Epidermal melanocyte (primary cell): ENCODE measurements at regions not wholly inside any gene's neighbourhood (a gene's known extent, or its start where the extent isn't known, plus 50 kb on each side); places are given as distances from the start of the nearest gene placed in this dataset.

Source experiments
- DNase-seq: peaks from one replicate; pipeline ENCODE4 v3.0.0; 2011; ENCODE audit warnings: low spot score; ENCODE audit not compliant: insufficient read length

GRCh38 chr15:96390986-96391385 lies 60.5 kb downstream of the NR2F2 start:
- no peak for DNase-seq

GRCh38 chr15:96392380-96393208 lies 62.1 kb downstream of the NR2F2 start:
- DNase-seq = no peak

- no peak for DNase-seq
Measured at GRCh38 chr15:96393209-96393513, 62.7 kb downstream of the NR2F2 start.

- no peak for DNase-seq
Measured at GRCh38 chr15:96395687-96396086, 65.2 kb downstream of the NR2F2 start.

GRCh38 chr15:96398776-96399175 lies 68.3 kb downstream of the NR2F2 start:
- no peak for DNase-seq

- DNase-seq = no peak
Measured at GRCh38 chr15:96402403-96402802, 71.9 kb downstream of the NR2F2 start.

GRCh38 chr15:96403071-96403470 lies 72.6 kb downstream of the NR2F2 start:
- DNase-seq = no peak

GRCh38 chr15:96403932-96404331 lies 73.4 kb downstream of the NR2F2 start:
- DNase-seq = no peak

- no peak for DNase-seq
Measured at GRCh38 chr15:96404560-96404959, 74.1 kb downstream of the NR2F2 start.

- no peak for DNase-seq
Measured at GRCh38 chr15:96406291-96406690, 75.8 kb downstream of the NR2F2 start.

- DNase-seq = no peak
Measured at GRCh38 chr15:96406701-96407100, 76.2 kb downstream of the NR2F2 start.

- DNase-seq = no peak
Measured at GRCh38 chr15:96407482-96407881, 77.0 kb downstream of the NR2F2 start.

- DNase-seq = no peak
Measured at GRCh38 chr15:96408591-96409183, 78.2 kb downstream of the NR2F2 start.

GRCh38 chr15:96409215-96410138 lies 79.0 kb downstream of the NR2F2 start:
- no peak for DNase-seq

- DNase-seq = no peak
Measured at GRCh38 chr15:96410175-96411055, 79.9 kb downstream of the NR2F2 start.

GRCh38 chr15:96411056-96412031 lies 80.8 kb downstream of the NR2F2 start:
- no peak for DNase-seq

GRCh38 chr15:96412045-96412905 lies 81.8 kb downstream of the NR2F2 start:
- DNase-seq = no peak

GRCh38 chr15:96412906-96413231 lies 82.4 kb downstream of the NR2F2 start:
- DNase-seq = no peak

- no peak for DNase-seq
Measured at GRCh38 chr15:96413657-96414056, 83.2 kb downstream of the NR2F2 start.
